Right ventricle myocardium superior (tissue), 1 donor: ENCODE measurements at regions not wholly inside any gene's neighbourhood (a gene's known extent, or its start where the extent isn't known, plus 50 kb on each side); places are given as distances from the start of the nearest gene placed in this dataset.

Source experiments
- ATAC-seq: fragments of 200-7000 bp; cut with Tn5 transposase; one replicate; pipeline ENCODE4 v1.9.1; 2020; ENCODE audit warnings: mild to moderate bottlenecking; ENCODE audit not compliant: poor library complexity
- DNase-seq: peaks from one replicate; pipeline ENCODE4 v3.0.0-alpha.2; 2020
- intact Hi-C: fragments of 100-400 bp; cut with DNase I; formaldehyde crosslinking; loops from one replicate; pipeline ENCODE4 v1.11.2; 2022
- donor health status: DM: no; HTN: yes; CAD: no; lungs with severe emphysema.

DNA sequence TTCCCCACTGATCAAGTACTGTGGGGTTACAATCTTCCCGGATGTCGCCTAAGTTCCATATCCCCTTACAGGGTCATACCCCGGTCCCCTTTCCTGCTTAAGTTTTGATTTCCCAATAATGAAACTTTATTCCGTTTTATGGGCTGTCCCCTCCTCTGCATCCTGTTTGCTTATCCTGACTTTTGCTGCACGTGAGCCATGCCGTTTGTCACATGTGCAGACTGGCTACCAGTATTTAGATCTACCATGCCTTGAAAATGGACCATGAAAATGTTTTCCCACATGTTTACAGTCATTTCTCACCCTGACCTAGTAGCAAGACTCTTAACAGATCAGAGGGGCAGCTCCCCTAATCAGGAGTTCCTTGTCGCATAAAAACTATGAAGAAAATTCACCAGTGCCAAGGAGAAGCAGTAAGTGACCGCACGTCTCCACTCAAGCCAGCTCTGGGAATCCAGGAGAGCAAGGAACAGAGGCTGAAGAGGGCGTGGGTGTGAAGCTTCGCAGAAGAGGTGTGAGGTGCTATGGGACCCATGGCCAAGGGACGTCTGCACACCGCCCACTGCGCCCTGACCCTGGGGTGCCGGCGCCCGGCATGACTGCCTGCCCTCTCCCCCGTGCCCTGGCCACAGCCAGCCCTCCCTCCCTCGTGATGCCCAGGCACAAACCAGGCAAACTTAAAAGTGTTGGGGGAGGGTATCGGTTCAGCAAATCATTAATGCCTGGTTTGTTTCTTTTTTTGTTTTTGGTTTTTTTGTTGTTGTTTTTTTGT lies 440.8 kb upstream of the SALL3 start:
- intact Hi-C loops, result no loop called here
- ATAC-seq, result no peak
- no peak for DNase-seq

DNA sequence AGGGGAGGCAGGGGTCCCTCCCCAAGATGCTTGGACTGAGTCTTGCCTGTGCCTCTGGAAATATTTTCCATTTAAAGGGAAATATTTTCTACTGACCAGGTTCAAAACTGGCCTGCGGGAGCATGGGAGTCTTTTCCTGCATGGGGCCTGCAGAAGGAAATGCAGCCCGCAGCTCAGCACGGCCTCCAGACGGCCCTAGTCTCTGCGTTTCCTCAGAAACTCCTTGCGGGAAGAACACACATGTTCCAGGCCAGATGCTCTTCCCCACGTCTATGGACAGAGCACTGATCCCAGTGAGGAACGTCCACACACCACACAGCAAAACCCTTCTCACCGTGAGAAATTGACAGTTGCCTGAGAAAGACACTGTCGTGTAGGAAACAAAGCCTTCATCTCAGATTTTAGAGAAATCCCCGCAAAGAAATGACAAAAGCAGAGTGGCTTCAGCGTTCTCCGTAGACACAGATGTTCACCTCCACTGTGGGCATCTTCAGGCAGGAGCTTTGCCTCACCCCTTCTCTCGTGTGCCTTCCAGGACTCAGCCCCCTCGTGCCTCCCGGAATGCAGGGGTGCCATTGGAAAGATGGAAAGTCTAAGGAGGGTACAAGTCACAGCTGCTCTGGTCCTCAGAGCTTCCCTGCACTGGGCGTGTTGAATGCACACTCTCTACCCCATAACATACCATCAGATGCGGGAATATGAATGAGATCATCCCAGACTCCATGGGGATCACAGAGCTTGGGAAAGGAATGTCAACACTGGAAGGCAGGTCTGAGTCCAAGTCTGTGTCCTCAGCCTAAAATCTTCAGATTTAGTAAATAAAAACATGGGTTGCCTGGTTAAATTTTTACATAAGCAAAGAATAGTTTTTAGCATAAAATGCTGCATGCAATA lies 438.7 kb upstream of the SALL3 start:
- ATAC-seq (no peak), DNase-seq (no peak)
- intact Hi-C loops, result no loop called here

DNA sequence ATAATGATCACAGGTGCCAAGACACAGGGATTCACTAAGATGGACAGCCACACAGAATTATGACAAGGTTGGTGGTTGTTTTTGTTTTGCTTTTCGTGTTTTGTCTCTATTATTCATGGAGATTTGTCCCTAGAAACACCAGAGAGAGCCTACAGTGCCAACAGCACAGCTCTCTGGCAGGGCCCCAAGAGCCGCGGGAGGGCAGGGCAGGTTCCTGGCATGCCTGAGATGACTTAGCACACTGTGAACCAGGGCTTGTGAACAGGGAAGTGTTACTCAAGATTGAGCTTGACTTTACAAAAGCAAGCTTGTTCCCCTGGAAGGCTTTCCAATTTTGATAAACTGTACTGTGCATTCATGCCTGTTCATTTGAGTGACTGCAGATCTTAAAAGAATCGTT lies 437.4 kb upstream of the SALL3 start:
- intact Hi-C loops, result no loop called here
- peak; percentile 97 for ATAC-seq
- DNase-seq, result peak; percentile 88

DNA sequence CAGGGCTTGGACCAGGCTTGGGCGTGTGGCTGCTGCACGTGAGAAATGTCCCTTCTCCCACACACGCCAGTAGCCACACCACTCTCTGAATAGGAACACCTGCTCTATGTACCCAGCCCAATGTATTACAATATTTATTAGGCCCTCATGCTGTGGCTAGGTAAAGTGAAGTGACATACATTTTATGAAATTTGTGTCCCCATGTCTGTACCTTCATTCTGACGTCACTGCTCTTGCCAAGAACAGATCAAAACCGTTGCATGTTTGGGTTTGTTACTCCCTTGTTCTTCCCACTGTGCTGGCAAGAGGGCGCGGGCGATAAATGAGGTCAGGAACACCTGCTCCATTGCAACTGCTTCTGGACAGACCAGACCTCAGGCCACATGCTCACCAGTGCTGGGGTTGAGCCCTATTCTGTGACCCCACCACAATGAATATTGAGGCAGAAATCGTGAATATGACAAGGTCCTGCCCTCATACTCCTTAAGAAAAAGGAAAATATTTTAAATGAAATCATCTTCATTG lies 436.4 kb upstream of the SALL3 start:
- intact Hi-C loops, result no loop called here
- DNase-seq (no peak), ATAC-seq (no peak)

DNA sequence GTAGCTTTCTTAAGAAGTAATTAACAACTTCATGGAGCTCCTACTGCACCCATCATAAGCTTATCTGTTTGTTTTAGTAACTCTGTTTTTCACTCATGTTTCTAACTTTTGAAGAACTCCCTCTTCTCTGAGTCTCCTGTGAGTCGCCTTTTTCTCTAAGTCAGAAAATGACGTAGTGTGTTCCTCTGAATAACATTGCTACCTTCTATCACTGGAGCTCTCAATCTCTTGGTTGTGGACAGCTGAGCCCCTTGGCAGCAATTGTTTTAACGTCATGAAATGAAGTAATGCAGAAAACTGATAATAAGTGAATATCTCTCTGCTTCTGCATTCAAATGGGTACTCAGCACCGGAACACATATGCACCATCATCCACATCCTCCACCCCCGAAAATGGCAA lies 433.3 kb upstream of the SALL3 start:
- intact Hi-C loops, result no loop called here
- DNase-seq (no peak), ATAC-seq (no peak)

DNA sequence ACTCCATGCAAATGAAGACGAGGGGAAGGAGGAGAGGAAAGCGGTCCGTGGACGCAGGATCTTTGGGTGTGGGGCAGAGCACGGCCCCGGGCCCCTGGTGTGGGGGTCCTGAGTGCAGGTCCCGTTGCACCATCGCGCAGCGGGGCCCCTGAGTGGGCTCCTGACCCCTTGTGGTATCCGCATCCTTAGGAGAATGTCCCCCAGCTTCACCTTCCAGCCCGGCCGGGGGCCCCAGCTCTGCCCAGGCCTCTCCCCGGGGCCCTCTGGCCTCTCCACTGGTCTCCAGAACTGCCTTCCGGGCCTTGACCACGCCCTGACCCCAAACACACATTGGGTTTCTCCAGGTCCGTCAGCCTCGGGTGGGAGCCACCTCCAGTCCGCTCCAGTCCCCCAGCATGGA lies 431.8 kb upstream of the SALL3 start:
- DNase-seq, result no peak
- ATAC-seq, result no peak
- intact Hi-C loops, result no loop called here

DNA sequence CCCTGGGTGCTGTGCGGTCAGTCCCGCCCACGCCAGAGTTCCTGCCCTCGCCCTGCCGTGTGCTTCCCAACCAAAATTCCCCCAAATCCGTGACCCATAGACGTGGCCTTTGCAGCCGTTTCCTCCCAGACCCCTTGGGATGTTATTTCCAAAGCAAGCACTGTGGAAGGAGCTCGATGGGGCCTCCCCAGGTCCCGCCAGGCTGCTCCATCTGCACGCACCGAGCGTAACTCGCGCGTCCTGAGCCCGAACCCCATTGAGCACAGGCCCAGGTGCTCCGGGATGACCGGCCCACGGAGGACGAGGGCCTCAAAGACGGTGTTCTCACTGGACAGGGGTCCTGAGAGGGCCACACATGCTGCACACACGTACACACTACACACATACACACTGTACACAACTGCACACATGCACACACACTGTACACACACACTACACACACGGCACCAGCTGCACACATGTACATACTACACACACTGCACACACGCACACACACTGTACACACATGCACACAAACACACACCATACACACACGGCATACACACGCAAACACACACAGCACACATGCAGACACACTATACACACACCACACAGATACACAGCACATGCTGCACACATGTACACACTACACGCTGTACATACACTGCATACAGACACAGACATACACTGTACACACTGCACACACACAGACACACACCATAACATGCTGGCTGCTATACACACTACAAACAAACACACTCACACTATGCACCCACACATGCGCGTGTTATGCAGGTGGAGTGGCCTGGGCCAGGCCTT lies 431.2 kb upstream of the SALL3 start:
- intact Hi-C loops, result no loop called here
- ATAC-seq, result no peak
- DNase-seq, result no peak

DNA sequence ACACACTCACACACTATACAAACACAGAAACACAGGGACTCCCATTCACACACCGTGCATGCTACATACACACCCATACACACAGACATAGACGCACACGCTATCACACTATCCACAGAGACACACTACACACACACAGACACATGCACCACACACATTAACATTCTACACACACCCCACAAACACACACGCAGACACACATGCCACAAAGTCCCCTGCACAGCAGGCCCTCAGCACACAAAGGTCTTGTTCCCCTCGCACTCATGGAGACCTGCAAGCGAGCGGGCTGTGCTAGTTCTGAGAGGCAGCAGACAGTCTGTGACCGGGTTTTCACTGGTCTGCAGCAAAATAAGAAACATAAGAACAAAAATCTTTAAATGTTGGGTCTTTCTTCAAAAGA lies 429.6 kb upstream of the SALL3 start:
- intact Hi-C loops, result no loop called here
- DNase-seq (no peak), ATAC-seq (no peak)

DNA sequence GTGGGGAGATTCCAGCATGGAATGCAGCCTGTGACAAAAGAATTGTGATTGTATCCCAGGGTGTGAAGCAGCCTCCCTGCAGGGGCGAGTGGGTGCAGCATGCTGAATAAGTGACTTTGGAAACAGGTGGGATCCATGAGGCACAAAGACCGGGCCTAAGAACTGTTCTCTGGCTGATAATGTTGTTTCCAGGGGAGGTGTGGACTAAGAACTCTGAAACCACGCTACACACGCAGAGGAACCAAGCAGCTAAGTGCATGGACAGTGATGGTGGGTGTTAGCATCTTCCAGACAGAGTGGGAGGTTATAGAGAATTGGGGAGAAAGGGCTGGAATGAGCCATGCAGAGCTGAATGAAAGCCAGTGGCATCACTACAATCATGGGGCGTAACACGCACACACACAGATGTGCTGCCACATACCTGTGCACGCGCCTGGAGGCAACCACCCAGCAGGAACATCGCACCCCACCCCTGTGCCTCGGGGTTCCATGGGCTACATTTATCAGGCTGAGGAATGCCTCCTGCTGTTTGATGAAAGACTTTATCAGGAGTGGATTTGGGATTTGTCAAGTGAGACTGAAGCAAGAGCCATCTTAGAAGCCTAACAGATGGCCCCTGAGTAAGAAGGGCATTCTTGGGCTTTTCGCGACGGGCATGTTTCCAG lies 424.5 kb upstream of the SALL3 start:
- DNase-seq (no peak), ATAC-seq (no peak)
- intact Hi-C loops, result no loop called here

DNA sequence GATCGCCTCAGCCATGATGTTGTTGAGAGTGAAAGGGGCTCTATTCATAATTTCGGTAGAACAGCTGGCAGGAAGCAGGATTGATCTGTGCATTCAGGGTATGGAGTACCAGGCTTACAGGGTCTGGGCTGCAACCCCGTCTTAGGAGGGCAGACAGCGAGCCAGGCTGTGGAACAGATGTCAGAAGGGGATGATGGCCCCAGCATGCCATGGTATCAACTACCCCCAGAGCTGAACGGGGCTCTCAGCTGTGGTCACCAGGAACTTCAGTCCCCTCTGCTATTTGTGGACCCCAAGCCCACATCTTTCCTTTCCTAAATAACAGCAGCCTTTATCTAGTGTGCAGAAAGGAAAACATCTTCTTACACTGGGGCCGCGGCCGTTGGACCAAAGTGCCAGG lies 422.2 kb upstream of the SALL3 start:
- DNase-seq (no peak), ATAC-seq (no peak)

DNA sequence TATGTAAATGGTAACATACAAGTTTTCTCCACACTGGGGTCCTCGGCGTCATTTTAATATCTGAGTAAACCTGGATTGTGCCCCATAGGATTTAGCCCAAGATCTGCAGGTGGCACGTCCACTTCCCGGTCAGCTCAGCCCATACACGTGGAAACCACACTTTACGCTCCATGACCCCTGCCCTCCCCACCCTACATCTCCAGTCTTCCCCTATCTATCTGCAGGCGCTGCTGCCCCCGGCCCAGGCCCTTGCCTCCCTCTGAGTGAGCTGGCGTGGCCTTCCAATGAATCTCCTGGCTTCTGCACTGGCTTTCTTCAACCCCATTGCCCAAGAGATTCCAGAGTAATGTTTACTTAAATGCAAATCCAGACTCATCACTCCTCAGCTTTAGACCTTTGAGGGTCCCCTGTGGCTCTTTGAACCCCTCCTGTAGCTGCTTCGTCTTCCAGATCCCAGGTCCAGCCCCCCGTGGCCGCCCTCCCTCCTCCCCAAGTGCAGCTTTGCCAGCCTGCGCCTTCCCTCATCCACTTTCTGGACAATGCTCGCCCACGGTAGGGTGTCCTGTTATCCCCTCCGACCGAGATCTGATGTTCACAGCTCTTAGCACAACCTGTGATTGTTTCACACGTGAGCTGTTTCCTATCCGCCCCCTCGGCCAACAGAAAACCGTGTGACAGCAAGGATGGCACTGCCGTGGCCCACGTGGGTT lies 421.4 kb upstream of the SALL3 start:
- DNase-seq, result no peak
- intact Hi-C loops, result no loop called here
- no peak for ATAC-seq

More for the DNA sequence above, 422.2 kb upstream of the SALL3 start:
- intact Hi-C loops, result no loop called here

DNA sequence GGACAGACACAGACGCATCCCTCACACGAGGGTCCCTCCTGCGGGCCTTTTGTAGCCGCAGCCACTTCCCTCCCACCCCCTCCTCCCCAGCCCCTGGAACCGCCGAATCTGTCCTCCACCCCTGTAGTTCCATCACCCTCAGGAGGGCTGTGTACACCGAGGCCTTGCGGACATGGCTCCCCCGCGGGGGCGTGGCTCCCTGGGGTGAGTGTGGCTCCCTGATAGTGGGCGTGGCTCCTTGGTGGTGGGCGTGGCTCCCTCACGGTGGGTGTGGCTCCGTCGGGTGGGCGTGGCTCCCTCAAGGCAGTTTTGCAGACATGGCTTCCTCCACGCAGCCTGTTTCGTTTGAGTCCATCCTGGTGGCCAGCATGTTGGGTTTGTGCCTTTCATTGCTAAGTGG lies 420.7 kb upstream of the SALL3 start:
- intact Hi-C loops, result no loop called here
- DNase-seq, result no peak
- ATAC-seq, result no peak

DNA sequence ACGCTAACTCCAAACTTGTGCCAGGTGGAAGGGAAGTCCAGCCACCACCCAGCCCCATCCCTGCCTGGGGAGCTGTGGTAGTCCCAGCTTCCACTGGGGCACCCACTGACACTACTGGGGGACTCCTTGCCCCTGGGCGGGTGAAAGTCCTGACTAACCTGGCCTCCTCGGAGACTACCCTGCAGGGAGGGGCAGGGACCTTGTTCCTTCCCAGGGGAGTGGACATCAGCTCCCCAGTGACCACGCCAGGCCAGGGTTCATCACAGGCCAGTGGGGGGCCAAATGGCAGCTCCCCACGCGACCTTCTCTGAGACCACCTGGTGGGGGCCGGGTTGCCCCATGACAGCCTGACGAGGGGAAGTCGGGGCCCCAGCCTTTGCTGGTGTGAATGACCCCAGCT lies 420.0 kb upstream of the SALL3 start:
- no peak for DNase-seq
- no peak for ATAC-seq
- intact Hi-C loops, result no loop called here

DNA sequence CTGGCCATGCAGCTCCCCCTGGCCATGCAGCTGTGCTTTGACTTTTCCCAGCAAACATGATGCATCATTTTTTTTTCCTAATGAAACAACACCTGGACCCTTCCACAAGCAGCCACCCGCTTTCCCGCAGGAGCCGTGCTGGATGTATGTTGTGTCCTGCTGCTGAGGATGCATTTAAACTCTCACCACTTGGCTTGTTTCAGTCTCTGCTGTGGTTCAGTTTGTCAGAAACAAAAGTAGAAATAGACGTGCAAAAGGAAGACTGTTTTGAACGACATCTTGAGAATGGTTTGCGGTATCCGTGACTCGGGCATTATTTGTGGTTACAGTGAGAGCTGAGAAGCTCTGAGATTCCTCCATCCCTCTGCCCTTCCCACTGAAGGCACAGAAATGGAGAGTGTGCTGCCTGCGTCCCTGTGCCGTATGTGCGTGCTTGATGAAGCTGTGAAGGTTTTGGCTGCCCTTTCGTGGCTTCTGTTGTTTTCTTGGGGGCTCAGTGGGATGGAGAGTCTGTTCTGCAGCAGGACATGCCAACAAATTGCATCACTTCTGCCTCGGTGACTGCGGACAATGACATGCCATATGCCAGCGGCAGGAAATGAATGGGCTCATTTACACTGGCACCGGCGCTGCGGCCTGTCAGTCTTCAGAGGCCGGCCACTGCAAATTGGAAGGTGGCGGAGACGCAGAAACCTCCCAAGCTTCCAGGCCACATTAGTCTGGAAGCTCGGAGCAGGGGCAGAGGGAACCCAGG lies 417.7 kb upstream of the SALL3 start:
- ATAC-seq (no peak), DNase-seq (no peak)
- intact Hi-C loops, result no loop called here

DNA sequence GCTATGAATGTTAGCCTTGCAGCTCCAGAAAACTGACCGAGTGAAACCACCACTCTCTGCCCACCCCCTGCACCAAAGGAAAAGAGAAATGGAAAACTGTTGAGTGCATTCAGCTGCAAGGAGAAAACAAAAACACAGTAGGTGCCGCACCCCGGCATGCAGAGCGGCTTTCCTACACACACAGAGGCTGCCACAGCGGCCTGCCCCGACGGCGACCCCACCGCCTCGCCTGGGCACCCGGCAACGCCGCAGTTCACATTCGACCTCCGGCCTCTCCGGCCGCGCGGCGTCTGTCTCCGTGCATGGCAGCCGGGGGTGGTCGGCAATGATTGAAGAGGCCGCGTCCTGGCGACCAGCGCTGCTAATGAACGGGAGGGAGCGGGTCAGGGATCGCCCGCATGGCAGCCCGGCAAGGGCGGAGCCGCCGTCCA lies 417.1 kb upstream of the SALL3 start:
- DNase-seq, result no peak
- intact Hi-C loops, result no loop called here
- ATAC-seq, result no peak

DNA sequence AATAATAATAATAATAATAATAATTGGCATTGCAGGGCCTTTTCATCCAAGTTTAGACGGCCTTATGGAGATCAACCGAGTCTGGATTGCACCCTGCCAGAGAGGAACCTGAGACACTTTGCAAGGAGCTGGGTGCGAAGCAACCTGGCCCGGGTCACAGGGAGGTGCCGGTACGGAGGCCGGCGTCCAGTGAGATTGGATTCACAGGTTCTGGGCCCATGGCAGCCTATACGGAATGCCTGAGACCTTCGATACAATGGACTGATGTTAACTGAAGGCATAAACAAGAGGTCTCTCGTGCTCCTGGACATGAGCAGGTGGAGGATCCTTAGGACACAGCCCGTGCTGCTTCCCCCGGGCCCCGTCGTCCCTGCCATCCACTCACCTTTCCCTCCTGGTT lies 416.5 kb upstream of the SALL3 start:
- intact Hi-C loops, result no loop called here
- DNase-seq (no peak), ATAC-seq (no peak)

DNA sequence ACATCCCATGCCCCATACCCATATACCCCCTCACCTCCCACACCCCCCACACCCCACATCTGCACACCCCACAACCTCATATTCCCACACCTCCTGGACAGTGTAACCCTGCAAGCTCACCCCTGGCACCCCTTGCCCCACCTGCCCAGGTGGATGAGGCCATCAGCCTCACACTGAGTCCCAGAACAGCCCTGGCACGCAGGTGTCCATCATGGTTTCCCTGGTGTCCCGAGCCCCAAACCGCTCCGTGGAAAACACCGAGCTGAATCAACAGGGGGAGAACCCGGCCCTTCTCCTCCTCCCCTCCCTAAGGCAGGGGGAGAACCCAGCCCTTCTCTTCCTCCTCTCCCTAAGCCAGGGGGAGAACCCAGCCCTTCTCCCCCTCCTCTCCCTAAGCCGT lies 415.6 kb upstream of the SALL3 start:
- no peak for DNase-seq
- intact Hi-C loops, result no loop called here
- no peak for ATAC-seq
